ENCODE measurements at regions not wholly inside any gene's neighbourhood (a gene's known extent, or its start where the extent isn't known, plus 50 kb on each side); places are given as distances from the start of the nearest gene placed in this dataset.

GRCh38 chr5:23627976-23628375 lies 120.6 kb downstream of the PRDM9 start:
- FAIRE-seq: no peak
- WGBS (ENCODE audit: missing lambda C conversion rate): 6% methylated on average over 3 of the region's 3 CpGs
- POLR2A ChIA-PET: no interaction called here
- TF ChIP-seq HMGXB4 (CRISPR knock-in tag; IDR thresholded peaks at IDR 0.05; ENCODE audit: borderline replicate concordance) (no peak), USF2 (IDR thresholded peaks at IDR 0.05) (no peak), HOXB5 (CRISPR knock-in tag; IDR thresholded peaks at IDR 0.05) (no peak), CBX8 (IDR thresholded peaks at IDR 0.05) (no peak), CHD4 (IDR thresholded peaks at IDR 0.05; ENCODE audit: borderline replicate concordance) (no peak), MYC (IDR thresholded peaks at IDR 0.05; ENCODE audit: borderline replicate concordance, low read length) (no peak), JUN (IDR thresholded peaks at IDR 0.05) (no peak)
- Histone ChIP-seq H3K4me2 (no peak overlapping the region), H3K9me3 (no peaks in the 10 kb centered on the region), H3K27ac (no peak overlapping the region), H3K4me1 (peaks cover 4% of the 10 kb centered on the region; the same call in 1 of the 3 replicates), H3K4me3 (no peak overlapping the region)
- no peak for DNase-seq (ENCODE audit: low read depth in 1 of 2, low spot score in 1 of 2)
- no peak for ATAC-seq
- CTCF ChIA-PET: no interaction called here

GRCh38 chr5:23629396-23629795 lies 122.0 kb downstream of the PRDM9 start:
- POLR2A ChIA-PET: no interaction called here
- H3K4me3 ChIP-seq: no peak overlapping the region
- FAIRE-seq (no peak), DNase-seq (ENCODE audit: low read depth in 1 of 2, low spot score in 1 of 2) (no peak), ATAC-seq (no peak)
- no peaks in the 10 kb centered on the region for H3K9me3 ChIP-seq
- H3K4me2 ChIP-seq: no peak overlapping the region
- TF ChIP-seq MAFK (IDR thresholded peaks at IDR 0.05; ENCODE audit: partially characterized antibody) (no peak), ZNF302 (CRISPR knock-in tag; IDR thresholded peaks at IDR 0.05) (no peak), CTCF (IDR thresholded peaks at IDR 0.05) (no peak), POLR2A (IDR thresholded peaks at IDR 0.05; ENCODE audit: low read length) (no peak), EHMT2 (IDR thresholded peaks at IDR 0.05; ENCODE audit: low read depth) (no peak), BCL3 (IDR thresholded peaks at IDR 0.05) (no peak), CEBPB (IDR thresholded peaks at IDR 0.05) (no peak), RNF2 (IDR thresholded peaks at IDR 0.05; ENCODE audit: borderline replicate concordance, low read depth) (no peak), EP300 (IDR thresholded peaks at IDR 0.05) (no peak), JUN (IDR thresholded peaks at IDR 0.05) (no peak), CHD2 (IDR thresholded peaks at IDR 0.05; ENCODE audit: low read length, partially characterized antibody) (no peak), RCOR1 (IDR thresholded peaks at IDR 0.05; ENCODE audit: low read depth, low read length) (no peak), HOXB5 (CRISPR knock-in tag; IDR thresholded peaks at IDR 0.05) (no peak), RFX5 (IDR thresholded peaks at IDR 0.05) (no peak), REST (IDR thresholded peaks at IDR 0.05) (no peak), GATA3 (IDR thresholded peaks at IDR 0.05; ENCODE audit: borderline replicate concordance) (no peak), CHD4 (IDR thresholded peaks at IDR 0.05; ENCODE audit: borderline replicate concordance) (no peak), E2F6 (IDR thresholded peaks at IDR 0.05; ENCODE audit: borderline replicate concordance, low read depth) (no peak), HES2 (IDR thresholded peaks at IDR 0.05) (no peak), MAX (IDR thresholded peaks at IDR 0.05) (no peak)
- CTCF ChIA-PET: no interaction called here
- no peak overlapping the region for H3K27ac ChIP-seq
- 44% methylated on average over 2 of the region's 2 CpGs for WGBS (ENCODE audit: missing lambda C conversion rate)
- H3K4me1 ChIP-seq: peaks cover 4% of the 10 kb centered on the region; the same call in 1 of the 3 replicates
